GM21576 (cell line): ENCODE measurements at regions not wholly inside any gene's neighbourhood (a gene's known extent, or its start where the extent isn't known, plus 50 kb on each side); places are given as distances from the start of the nearest gene placed in this dataset.

ENCODE experiments used
- ATAC-seq: cut with Tn5 transposase; IDR thresholded peaks from one replicate; pipeline ENCODE4 v1.9.1; 2021; ENCODE audit warnings: mild to moderate bottlenecking, moderate library complexity; ENCODE audit not compliant: unreplicated experiment

DNA sequence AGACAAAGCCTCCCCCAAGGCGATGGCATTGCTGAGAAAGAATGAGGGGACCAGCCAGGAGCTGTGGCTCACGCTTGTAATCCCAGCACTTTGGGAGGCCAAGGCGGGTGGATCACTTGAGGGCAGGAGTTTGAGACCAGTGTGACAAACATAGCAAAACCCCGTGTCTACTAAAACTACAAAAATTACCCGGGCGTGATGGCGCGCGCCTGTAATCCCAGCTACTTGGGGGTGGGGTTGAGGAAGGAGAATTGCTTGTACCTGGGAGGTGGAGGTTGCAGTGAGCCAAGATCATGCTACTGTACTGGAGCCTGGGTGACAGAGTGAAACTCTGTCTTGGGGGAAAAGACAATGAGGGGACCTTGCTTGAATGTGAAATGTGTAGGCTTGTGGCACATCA lies 402.4 kb upstream of the C2CD4B start:
- ATAC-seq: no peak

GRCh38 chr15:62568004-62568403 lies 402.9 kb upstream of the C2CD4B start:
- ATAC-seq: no peak

- no peak for ATAC-seq
Observed at GRCh38 chr15:62568702-62569101, 403.6 kb upstream of the C2CD4B start.

DNA sequence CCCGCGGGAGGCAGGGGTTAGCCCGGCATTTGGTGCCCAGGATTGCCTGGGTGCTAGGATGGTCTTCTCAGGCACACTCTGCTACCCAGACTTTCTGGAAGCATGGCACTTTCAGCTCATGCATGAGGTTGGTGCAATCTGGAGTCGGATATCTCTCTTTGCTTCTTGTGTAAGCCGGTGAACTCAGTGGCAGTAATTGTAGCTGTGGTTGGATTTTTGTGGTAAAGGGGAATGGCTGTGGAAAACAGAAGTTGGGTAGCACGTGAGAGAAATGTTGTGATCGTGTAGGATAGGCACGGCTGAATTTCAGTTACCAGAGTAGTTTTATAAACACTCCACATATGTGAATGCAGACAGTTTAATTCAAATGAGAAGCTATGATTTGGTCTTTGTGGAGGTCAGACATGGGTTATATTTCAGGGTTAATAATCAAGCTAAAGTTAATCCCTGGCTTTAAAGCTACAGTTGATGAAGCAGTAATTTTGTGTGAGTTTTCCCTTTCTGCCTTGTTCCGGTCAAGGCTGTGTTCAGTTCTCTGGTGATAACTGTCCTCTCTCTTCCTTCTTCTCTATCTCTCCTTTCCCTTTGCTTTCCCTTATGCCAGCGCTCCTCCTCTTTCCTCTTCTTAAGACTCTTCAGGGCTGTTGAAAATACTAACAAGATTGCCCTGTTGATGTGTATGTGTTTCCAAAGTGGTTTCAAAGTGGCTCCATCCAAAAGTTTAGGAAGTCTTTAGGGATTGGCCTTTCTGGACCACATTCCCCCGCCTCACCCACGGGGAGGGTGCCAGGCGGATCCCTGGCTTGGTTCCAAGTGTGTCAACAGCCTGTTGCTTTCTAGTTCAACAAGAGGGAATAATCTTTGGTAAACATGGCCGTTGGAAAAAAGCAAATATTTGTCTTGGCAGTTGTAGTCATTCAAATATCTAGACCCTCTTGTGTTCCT lies 404.6 kb upstream of the C2CD4B start:
- ATAC-seq: no peak

GRCh38 chr15:62570405-62570783 lies 405.3 kb upstream of the C2CD4B start:
- ATAC-seq: no peak

DNA sequence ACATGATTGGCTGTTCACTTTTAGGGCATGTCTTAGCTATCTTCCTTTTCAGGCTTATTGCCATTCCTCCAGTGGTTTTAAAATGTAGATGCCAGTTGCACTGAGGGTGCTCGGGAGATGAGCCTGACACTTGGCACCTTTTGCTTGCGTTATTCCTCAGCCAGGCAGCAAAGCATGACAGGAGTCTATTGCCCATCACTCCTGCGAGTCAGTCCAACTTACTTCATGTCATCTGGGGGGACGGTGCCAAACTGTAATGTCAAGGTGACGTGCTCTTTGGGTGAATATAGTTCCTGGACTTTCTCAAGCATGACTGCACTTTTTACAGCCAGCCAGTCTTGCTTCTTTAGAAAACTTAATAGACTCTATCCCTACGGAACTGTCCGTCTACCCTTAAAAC lies 406.0 kb upstream of the C2CD4B start:
- no peak for ATAC-seq

DNA sequence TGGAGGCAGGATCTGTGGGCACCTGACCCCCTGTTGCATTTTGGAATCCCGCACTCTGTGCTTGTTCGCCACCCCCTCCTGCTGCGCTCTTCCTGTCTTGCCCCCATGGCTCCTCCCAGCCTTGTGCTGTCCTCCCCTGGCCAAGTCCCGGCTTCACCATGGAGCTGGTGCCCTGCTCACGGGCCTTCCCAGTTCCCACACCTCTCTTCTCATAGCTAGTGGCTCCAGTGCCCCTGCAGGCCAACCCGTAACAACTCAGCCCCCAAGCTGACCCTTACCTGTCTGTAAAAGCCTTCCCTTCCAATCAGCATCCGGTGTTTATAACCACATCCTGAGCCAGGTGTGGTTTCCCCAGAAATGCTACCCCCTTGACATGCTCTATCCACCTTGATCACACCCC lies 407.7 kb upstream of the C2CD4B start:
- no peak for ATAC-seq

DNA sequence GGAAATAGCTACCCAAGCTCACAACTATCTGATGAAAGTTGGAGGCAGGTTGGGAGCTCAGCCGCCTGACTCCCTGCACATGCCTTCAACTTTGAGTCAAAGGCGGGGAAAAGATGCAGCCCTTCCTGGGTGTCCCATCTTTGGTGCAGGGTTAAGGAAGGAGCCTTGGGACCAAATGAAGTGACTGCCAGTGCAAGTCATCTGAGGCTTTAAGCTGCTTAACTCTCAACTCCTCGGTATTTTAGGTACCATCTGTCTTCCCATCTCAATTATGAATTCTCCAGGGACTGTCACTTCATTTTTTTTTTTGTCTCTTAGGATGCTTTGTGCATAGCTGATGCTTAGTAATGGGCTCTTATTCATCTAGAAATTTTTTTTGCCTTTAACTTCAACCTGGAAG lies 408.8 kb upstream of the C2CD4B start:
- no peak for ATAC-seq

DNA sequence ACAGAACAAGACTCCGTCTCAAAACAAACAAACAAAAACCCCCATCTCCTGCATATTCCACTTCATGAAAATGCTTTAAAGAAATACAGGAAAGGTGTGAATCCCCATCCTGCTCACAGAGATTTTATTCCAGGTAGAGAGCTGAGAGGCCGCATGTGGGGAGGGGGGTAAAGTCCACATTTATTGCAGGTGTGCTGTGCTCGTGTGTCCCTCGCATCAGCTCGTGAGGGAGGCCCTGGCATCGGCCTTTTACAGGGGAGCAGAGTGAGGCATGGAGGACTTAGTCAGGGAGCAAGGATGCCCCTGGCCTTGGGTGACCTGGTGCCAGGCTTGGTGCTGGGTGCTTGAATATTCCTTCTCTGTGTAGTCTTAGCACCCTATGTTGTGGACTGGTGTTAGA lies 413.5 kb upstream of the C2CD4B start:
- no peak for ATAC-seq

DNA sequence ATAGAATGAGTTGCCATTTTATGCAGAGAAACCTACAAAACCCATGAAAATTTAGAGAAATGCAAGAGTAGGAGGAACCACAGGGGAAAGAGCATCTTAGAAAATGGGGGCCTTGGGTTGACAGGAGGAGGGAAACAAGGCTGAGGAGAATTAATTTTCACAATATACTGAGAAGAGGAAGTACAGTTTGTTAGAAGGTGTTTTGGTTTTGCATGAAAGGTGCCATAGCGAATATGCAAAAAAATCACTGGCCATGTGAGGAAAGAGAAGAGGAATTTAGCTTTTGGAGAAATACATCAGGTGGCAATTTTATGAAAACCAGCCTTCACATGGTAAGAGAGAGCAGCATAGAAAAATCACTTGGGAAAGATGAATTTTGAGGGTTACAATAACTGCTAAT lies 413.9 kb upstream of the C2CD4B start:
- ATAC-seq: no peak

DNA sequence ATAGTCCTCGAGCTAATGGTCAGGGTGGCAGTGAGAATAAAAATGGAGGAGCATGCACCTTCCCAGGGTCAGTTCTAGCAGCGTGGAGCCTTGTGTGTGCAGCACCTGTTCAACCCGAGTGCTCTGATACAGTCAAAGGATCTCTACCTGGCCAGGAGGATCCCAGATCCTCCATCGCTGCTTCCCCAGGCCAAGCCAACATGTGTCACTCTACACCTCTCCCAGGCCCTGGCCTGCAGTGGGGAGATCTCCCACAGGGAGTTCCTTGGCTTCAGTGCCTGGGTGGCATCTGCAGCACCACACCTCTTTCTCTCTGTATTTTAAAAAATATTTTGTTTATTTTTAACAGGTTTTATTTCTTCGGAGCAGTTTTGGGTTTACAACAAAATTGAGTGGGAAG lies 414.8 kb upstream of the C2CD4B start:
- ATAC-seq: no peak

- no peak for ATAC-seq
Observed at GRCh38 chr15:62582580-62582979, 417.5 kb upstream of the C2CD4B start.

- ATAC-seq: no peak
Observed at GRCh38 chr15:62584301-62585235, 419.5 kb upstream of the C2CD4B start.

GRCh38 chr15:62588938-62589670 lies 424.0 kb upstream of the C2CD4B start:
- no peak for ATAC-seq

- no peak for ATAC-seq
Observed at GRCh38 chr15:62591842-62592838, 427.1 kb upstream of the C2CD4B start.

GRCh38 chr15:62592920-62593319 lies 427.8 kb upstream of the C2CD4B start:
- ATAC-seq: no peak

GRCh38 chr15:62593681-62594399 lies 428.8 kb upstream of the C2CD4B start:
- ATAC-seq: no peak

GRCh38 chr15:62598217-62598616 lies 433.1 kb upstream of the C2CD4B start:
- ATAC-seq: no peak
